Large intestine (tissue), 3 donors: ENCODE measurements at regions not wholly inside any gene's neighbourhood (a gene's known extent, or its start where the extent isn't known, plus 50 kb on each side); places are given as distances from the start of the nearest gene placed in this dataset.
"Not testable (repeated sequence)": the region's sequence is repeated elsewhere in the genome, so short reads cannot be mapped to it uniquely, and the experiment has no call there.

ENCODE experiments used
- DNase-seq, 2 donors: peaks; one replicate each; pipeline versions ENCODE4 v3.0.0 to v3.0.0-alpha.2; 2013
- H3K27ac ChIP-seq: one replicate; pipeline ENCODE4 v1.5.1; 2013; ENCODE audit warnings: low read length
- H3K27me3 ChIP-seq: 2 replicates; pipeline ENCODE4 v1.6.1; 2013; ENCODE audit warnings: low read length; ENCODE audit not compliant: control insufficient read depth, insufficient read depth
- H3K36me3 ChIP-seq: 2 replicates; pipeline ENCODE4 v1.6.1; 2013; ENCODE audit warnings: low read length; ENCODE audit not compliant: control insufficient read depth, insufficient read depth
- H3K4me1 ChIP-seq: one replicate; pipeline ENCODE4 v1.6.1; 2013; ENCODE audit warnings: low read length; ENCODE audit not compliant: control insufficient read depth, insufficient read depth
- H3K4me3 ChIP-seq: one replicate; pipeline ENCODE4 v1.5.1; 2013; ENCODE audit warnings: low read length
- H3K9me3 ChIP-seq: one replicate; pipeline ENCODE4 v1.6.1; 2013; ENCODE audit warnings: mild to moderate bottlenecking, low read depth, low read length, moderate library complexity; ENCODE audit not compliant: control insufficient read depth
- WGBS: methylation state at CpG from one replicate; pipeline ENCODE4 v1.1.5; 2013; ENCODE audit warnings: low lambda C conversion rate; ENCODE audit not compliant: insufficient coverage; 5-methylcytosine and 5-hydroxymethylcytosine counted together

DNA sequence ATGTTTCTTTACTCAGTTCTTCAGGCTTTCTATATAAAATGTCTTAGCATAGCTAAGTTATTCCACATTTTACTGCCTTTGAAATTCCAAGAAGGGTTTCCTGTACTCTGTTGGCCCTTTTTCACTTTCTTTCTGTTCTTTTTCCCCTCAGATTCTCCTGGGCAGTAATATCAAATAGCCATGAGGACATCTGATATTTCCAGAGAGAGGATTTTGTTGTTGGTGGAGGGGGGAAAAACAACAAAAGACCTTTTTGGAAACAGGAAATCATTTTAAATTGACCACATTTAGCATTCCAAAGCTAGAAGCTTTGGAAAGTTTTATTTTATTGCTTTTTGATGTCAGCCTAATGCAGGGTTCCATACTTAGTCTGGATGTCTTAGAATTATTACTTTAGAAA lies 445.4 kb downstream of the GJA1 start:
- Histone ChIP-seq H3K4me1 (peaks cover 11% of the 10 kb centered on the region), H3K4me3 (no peak overlapping the region), H3K27ac (no peak overlapping the region), H3K9me3 (no peaks in the 10 kb centered on the region), H3K36me3 (no peaks in the 10 kb centered on the region), H3K27me3 (no peaks in the 10 kb centered on the region)
- no peak for DNase-seq

DNA sequence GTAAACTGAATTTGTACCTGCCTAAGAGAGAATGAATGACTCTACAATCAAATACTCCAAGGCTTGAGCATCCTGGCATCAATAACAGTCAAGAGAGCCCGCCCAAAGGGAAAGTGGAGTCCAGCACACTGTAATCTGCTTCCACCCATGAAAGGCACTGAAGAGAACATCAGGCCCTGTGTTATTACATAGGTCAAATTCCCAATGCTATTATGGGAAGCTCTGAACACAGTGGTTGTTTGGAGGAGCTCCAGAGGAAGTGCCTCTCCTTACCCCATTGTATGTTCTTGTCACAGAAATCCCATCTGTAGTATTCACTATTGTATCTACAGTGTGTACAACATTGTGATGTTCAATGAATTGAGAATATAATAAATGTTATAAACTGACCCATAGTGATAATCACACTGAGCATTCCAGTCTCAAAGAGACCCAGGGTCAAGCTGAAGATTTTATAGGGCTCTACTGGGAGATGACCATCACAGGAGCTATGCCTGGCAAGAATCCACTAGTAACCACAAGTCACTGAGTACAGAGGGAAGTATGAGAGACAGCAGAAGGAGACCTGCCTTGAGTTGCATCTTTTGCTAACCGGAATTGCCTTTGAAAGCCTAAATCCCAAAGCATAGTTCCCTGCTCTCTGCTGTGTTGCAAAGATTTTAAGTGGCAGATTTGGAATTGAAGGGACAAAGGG lies 446.7 kb downstream of the GJA1 start:
- no peak overlapping the region for H3K4me3 ChIP-seq
- H3K27ac ChIP-seq = no peak overlapping the region
- H3K4me1 ChIP-seq = peaks cover 15% of the 10 kb centered on the region
- H3K9me3 ChIP-seq = no peaks in the 10 kb centered on the region
- DNase-seq = no peak
- no peaks in the 10 kb centered on the region for H3K27me3 ChIP-seq
- no CpG with 5 or more reads among the region's 2 CpGs for WGBS
- H3K36me3 ChIP-seq = no peaks in the 10 kb centered on the region

DNA sequence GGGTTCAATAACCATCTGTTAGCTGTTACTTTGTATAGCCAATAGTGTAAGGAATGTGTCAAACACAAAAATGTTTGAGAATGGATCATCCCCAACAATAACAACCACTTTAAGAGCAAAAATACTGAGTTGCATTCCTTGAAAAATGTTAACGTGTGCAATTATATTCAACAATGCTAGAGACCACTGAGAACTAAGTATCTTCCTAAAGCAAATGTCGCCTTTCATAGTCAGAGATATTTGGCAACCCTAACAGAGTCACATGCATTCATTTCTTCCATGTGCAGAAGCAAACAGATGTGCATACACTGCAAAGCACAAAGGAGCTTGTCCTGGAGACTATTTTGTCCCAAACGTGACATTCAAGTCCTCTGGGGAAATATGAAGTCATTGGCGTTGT lies 448.6 kb downstream of the GJA1 start:
- H3K27ac ChIP-seq = no peak overlapping the region
- DNase-seq = no peak
- peaks cover 15% of the 10 kb centered on the region for H3K4me1 ChIP-seq
- no peaks in the 10 kb centered on the region for H3K36me3 ChIP-seq
- no peak overlapping the region for H3K4me3 ChIP-seq
- 80% methylated on average over 1 of the region's 4 CpGs for whole genome bisulfite sequencing
- H3K9me3 ChIP-seq = no peaks in the 10 kb centered on the region
- no peaks in the 10 kb centered on the region for H3K27me3 ChIP-seq

DNA sequence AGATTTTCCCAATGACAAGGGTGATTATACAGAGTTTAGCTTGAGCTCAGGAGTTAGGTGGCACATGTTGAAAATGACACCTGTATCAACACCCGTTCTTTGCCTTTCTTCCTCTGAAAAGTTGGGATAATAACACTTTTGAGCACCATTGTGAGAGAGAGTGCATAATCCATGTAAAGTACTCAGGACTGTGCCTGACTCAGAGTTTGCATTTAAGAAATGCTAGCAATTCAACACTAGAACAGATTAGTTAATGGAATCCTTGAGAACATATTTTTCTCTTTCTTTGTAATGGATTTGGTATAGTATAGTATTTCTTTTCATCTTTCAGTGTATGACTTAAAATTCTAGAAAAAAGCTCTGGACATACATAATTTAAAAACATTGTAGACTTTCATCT lies 449.2 kb downstream of the GJA1 start:
- no peak overlapping the region for H3K4me3 ChIP-seq
- no peaks in the 10 kb centered on the region for H3K36me3 ChIP-seq
- WGBS = no CpG with 5 or more reads among the region's 1 CpG
- peaks cover 18% of the 10 kb centered on the region for H3K4me1 ChIP-seq
- H3K27ac ChIP-seq = no peak overlapping the region
- H3K9me3 ChIP-seq = no peaks in the 10 kb centered on the region
- no peak for DNase-seq
- H3K27me3 ChIP-seq = no peaks in the 10 kb centered on the region

DNA sequence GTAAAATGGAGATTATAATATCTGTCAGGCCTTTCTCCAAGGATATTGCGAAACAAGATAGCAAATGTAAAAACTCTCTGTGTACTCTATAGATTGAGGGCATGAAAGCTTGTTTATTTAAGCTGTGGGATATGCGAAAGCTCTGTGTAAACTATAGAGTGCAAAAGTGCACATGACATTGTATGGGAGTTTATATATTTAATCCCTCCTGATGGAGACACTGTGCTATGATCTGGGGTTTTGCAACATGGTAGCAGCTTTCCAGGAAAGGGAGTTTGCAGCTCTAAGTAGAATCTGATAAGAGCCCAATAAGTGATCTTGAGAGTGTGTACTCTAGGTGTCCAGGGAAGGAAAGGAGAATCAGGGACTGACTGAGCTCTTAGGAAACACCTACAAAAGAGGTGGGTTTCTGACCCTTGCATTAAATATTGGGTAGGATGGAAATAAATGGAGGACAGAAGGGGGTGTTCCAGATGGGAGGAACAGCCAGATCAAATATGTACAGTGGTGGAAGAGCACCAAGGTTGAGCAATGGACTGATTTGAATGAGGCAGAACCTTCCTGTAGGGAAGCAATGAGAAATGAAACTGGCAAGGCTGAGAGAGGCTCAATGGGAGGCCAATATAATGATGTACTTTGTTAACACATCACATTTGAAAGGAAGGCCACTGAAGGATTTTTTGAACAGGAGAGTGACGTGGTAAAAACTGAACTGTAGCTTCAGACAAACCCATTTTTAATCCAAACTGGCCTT lies 450.1 kb downstream of the GJA1 start:
- Histone ChIP-seq H3K27ac (peak overlapping the region; percentile 84), H3K4me3 (no peak overlapping the region), H3K27me3 (no peaks in the 10 kb centered on the region), H3K4me1 (peaks cover 24% of the 10 kb centered on the region), H3K9me3 (no peaks in the 10 kb centered on the region), H3K36me3 (no peaks in the 10 kb centered on the region)
- peak; percentile 80 to 91 for DNase-seq
- WGBS = 0% methylated on average over 1 of the region's 3 CpGs

DNA sequence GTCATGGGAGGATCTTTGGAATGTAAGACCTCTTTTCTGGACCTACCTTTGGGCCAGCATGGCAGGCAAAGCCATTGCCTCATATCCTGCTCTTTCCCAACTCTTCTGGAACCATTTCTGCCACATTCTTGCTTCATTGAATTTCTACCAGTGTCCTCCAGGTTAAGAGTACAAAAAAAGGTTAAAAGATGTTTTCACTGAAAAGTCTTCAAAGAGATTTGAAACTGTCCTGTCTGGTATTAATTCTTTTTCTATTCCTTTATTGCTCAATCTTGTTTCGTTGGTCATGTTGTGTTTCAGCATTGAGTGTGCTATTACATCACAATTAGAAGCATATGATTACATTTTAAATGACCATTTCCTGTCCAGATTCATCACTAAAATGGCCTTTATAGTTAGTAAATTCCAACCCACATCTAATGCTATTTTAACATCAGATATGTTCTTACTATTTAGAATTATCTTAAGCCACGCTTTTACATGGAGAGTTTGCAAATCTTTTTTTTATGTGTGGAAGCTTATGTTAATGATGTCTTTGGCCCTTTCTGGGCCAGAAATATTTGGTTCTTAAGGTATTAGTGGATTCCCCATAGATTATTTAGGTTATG lies 450.9 kb downstream of the GJA1 start:
- 64% methylated on average over 2 of the region's 2 CpGs for WGBS
- Histone ChIP-seq H3K27ac (peak overlapping the region; percentile 84), H3K36me3 (no peaks in the 10 kb centered on the region), H3K4me3 (no peak overlapping the region), H3K27me3 (no peaks in the 10 kb centered on the region), H3K9me3 (no peaks in the 10 kb centered on the region), H3K4me1 (peaks cover 24% of the 10 kb centered on the region)
- peak in 1 of 2 donors; percentile 21 for DNase-seq

DNA sequence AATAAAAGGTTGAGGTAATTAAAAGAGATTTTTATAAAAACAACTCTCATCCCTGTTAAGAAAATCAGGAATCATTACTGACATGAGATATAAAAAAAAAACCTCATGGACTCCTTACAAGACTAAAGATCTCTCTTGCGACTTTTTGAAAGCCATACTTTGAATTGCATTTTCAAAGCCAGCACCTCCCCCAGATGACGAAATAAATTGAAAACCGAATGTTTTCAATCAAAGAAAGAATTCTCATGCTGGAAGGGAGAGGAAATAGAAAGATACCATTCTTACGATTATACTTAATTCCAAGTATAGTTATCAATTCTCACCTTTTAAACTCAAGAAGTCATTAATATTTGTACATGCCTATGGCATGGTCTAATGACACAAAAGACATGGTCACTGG lies 452.3 kb downstream of the GJA1 start:
- WGBS = 100% methylated on average over 2 of the region's 4 CpGs
- H3K9me3 ChIP-seq = no peaks in the 10 kb centered on the region
- no peaks in the 10 kb centered on the region for H3K27me3 ChIP-seq
- no peak overlapping the region for H3K4me3 ChIP-seq
- no peak overlapping the region for H3K27ac ChIP-seq
- peaks cover 24% of the 10 kb centered on the region for H3K4me1 ChIP-seq
- H3K36me3 ChIP-seq = no peaks in the 10 kb centered on the region
- no peak for DNase-seq

DNA sequence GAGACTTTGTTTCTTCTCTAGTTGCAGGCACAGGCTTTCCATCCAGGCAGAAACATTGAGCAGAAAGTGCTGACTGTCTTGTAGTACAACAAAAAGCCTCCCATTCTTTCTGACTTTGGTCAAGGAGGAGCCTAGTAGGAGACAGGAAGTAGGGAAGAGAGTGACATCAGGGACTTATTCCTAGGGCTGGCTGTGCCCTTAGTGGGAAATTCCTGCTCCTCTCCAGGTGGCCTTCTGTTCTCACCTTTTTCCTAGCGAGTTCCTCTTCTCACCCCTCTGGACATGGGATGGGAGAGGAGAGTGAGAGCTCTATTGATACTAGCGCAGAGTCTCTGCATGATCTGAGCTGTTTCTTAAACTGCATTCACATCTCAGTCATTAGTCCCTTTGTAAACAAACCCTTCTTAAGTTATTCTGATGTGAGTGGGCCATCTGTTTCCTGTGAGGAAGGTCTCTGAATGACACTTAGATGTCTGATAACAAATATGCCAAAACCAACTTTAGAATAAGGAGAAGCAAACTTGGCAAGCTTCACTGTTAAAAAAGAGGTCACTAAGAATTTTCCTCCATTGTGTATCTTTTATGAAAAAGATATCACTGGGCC lies 455.0 kb downstream of the GJA1 start:
- no peaks in the 10 kb centered on the region for H3K9me3 ChIP-seq
- DNase-seq = no peak
- no peak overlapping the region for H3K27ac ChIP-seq
- no peaks in the 10 kb centered on the region for H3K36me3 ChIP-seq
- no CpG with 5 or more reads among the region's 2 CpGs for WGBS
- H3K4me1 ChIP-seq = peaks cover 17% of the 10 kb centered on the region
- no peak overlapping the region for H3K4me3 ChIP-seq
- no peaks in the 10 kb centered on the region for H3K27me3 ChIP-seq

DNA sequence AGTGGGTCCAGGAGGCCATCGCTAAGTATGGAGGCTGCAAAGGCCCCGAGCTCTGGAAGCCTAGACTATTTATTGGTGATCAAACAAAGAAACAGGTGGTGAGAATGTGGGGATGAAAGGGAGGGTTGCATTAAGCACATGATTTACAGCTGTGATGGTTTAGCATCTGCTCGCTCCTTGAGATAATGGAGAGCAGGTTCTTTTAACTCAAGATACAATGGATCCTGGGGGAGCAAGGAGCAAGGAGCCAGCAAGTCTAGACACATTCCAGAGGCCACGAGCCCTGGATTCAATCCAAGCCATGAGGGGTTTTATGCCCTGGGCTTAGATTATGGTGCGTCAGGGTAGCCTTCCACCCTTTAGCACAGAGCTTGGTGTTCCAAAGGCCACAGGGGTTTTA lies 460.3 kb downstream of the GJA1 start:
- H3K4me1 ChIP-seq, H3K27ac ChIP-seq, H3K4me3 ChIP-seq, H3K27me3 ChIP-seq, H3K36me3 ChIP-seq, H3K9me3 ChIP-seq: not testable (repeated sequence)
- WGBS = no CpG with 5 or more reads among the region's 5 CpGs
- peak in 1 of 2 donors; percentile 26 for DNase-seq

DNA sequence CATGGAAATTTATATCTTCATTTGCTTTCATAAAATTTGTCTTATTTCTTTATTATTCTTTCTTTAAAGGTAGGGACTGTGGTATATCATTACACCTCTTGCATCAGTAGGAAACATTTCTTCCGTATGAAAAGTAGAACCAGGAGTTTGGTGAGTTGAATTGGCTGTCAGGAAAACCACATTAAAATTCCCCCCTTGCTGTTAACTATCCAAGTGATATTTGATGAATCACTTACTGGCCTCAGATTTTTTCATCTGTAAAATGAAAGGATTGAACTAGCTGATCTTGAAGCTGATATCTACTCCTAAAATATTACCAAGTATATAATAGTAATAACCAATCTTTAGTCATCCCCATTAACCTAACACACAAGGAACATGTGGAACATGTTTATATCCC lies 460.9 kb downstream of the GJA1 start:
- DNase-seq = no peak
- Histone ChIP-seq H3K27ac (no peak overlapping the region), H3K9me3 (no peaks in the 10 kb centered on the region), H3K27me3 (no peaks in the 10 kb centered on the region), H3K36me3 (no peaks in the 10 kb centered on the region), H3K4me1 (no peaks in the 10 kb centered on the region), H3K4me3 (no peak overlapping the region)
- 100% methylated on average over 1 of the region's 1 CpG for WGBS
